Endothelial cell (in vitro differentiated cells): ENCODE measurements at regions not wholly inside any gene's neighbourhood (a gene's known extent, or its start where the extent isn't known, plus 50 kb on each side); places are given as distances from the start of the nearest gene placed in this dataset.

Experiments used
- DNase-seq: peaks from one replicate; pipeline ENCODE4 v3.0.0; 2021; ENCODE audit warnings: low spot score
- H3K27ac Mint-ChIP-seq: one replicate; pipeline ENCODE4 v1.8.0; 2021; ENCODE audit warnings: mixed read lengths, inconsistent platforms; ENCODE audit not compliant: unreplicated experiment
- H3K27me3 Mint-ChIP-seq: one replicate; pipeline ENCODE4 v1.8.0; 2021; ENCODE audit warnings: mild to moderate bottlenecking, moderate library complexity, mixed read lengths, inconsistent platforms; ENCODE audit not compliant: unreplicated experiment
- H3K36me3 Mint-ChIP-seq: one replicate; pipeline ENCODE4 v1.8.0; 2021; ENCODE audit warnings: mild to moderate bottlenecking, low read depth, mixed read lengths, inconsistent platforms; ENCODE audit not compliant: unreplicated experiment
- H3K4me1 Mint-ChIP-seq: one replicate; pipeline ENCODE4 v1.8.0; 2021; ENCODE audit warnings: mild to moderate bottlenecking, mixed read lengths, inconsistent platforms; ENCODE audit not compliant: unreplicated experiment
- H3K4me3 Mint-ChIP-seq: one replicate; pipeline ENCODE4 v1.8.0; 2021; ENCODE audit warnings: mild to moderate bottlenecking, mixed read lengths, inconsistent platforms; ENCODE audit not compliant: unreplicated experiment
- H3K9me3 Mint-ChIP-seq: one replicate; pipeline ENCODE4 v1.8.0; 2021; ENCODE audit warnings: mixed read lengths, inconsistent platforms; ENCODE audit not compliant: unreplicated experiment
- CTCF ChIP-seq: fragments of 200-600 bp; sonication (generic); IDR thresholded peaks from one replicate; pipeline ENCODE4 v1.5.0; 2021; ENCODE audit warnings: antibody characterized with exemption; ENCODE audit not compliant: unreplicated experiment

DNA sequence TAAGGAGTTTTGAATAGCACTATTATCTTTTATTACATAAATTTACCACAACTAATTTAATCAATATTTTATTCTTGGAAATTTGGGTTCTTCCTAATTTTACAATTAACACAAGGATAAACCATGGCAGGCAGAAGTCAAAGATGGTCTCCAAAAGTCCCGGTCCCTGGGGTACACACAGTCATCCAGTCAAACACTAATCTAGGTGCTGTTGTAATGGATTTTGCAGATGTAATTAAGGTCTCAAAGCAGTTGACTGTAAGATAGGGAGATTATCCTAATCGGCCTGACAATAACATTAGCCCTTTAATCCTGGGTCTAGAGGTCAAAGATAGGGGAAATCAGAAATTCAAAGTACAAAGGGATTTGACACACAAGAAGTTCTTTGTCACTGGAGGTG, 57.5 kb upstream of the HTR1A start:
- Mint-ChIP-seq H3K9me3 (no peaks in the 10 kb centered on the region), H3K4me1 (no peaks in the 10 kb centered on the region), H3K36me3 (no peaks in the 10 kb centered on the region), H3K27ac (no peak overlapping the region), H3K27me3 (peaks cover 2% of the 10 kb centered on the region), H3K4me3 (no peak overlapping the region)
- DNase-seq = no peak
- no peak for TF ChIP-seq CTCF

GRCh38 chr5:64018966-64019365, 56.7 kb upstream of the HTR1A start:
- no peak for TF ChIP-seq CTCF
- no peaks in the 10 kb centered on the region for H3K9me3 Mint-ChIP-seq
- no peaks in the 10 kb centered on the region for H3K4me1 Mint-ChIP-seq
- H3K27ac Mint-ChIP-seq = no peak overlapping the region
- H3K4me3 Mint-ChIP-seq = no peak overlapping the region
- DNase-seq = no peak
- peaks cover 3% of the 10 kb centered on the region for H3K27me3 Mint-ChIP-seq
- H3K36me3 Mint-ChIP-seq = no peaks in the 10 kb centered on the region

- TF ChIP-seq CTCF = no peak
- no peak overlapping the region for H3K4me3 Mint-ChIP-seq
- H3K27me3 Mint-ChIP-seq = peaks cover 3% of the 10 kb centered on the region
- no peaks in the 10 kb centered on the region for H3K36me3 Mint-ChIP-seq
- no peaks in the 10 kb centered on the region for H3K9me3 Mint-ChIP-seq
- DNase-seq = no peak
- H3K27ac Mint-ChIP-seq = no peak overlapping the region
- H3K4me1 Mint-ChIP-seq = no peaks in the 10 kb centered on the region
Observed at GRCh38 chr5:64015824-64016223, 53.6 kb upstream of the HTR1A start.
